AG10803 (cell line): ENCODE measurements at regions not wholly inside any gene's neighbourhood (a gene's known extent, or its start where the extent isn't known, plus 50 kb on each side); places are given as distances from the start of the nearest gene placed in this dataset.
A peak's percentile ranks its signal among the peaks of the same experiment; 100 is the strongest.
"Not testable (repeated sequence)": the region's sequence is repeated elsewhere in the genome, so short reads cannot be mapped to it uniquely, and the experiment has no call there.

ENCODE experiments used
- DNase-seq: peaks from one replicate; pipeline ENCODE4 v3.0.0; 2010; ENCODE audit warnings: low read depth
- H3K4me3 ChIP-seq: 2 replicates; pipeline ENCODE4 v1.5.1; 2011; ENCODE audit warnings: mild to moderate bottlenecking, low read length, control low read depth
- TF ChIP-seq, protein P1 (sequence below): conservative IDR thresholded peaks from 2 replicates; pipeline ENCODE4 v1.5.1; 2011; ENCODE audit warnings: mild to moderate bottlenecking, low read length, control low read depth, inconsistent platforms

DNA sequence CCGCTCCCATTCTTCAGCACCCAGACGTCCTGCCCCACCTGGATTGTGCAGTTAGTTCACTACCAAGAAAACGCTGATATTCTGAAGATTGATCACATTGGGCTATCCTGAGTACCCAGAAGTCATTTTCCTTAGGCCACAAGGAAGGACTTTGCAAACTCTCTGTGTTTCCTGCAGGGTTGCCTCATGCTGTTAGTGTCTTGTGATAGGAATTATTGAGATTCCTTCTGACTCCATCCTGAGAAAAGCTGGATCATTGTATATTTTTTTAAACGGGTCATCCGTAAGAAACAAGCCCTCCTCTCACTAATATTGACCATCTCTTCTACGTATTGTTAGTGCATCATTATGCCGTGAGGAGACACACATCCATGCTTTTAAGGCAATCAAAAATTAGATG is 96.0 kb upstream of the DAPK1 start:
- H3K4me3 ChIP-seq = no peak overlapping the region
- TF ChIP-seq, protein P1, sequence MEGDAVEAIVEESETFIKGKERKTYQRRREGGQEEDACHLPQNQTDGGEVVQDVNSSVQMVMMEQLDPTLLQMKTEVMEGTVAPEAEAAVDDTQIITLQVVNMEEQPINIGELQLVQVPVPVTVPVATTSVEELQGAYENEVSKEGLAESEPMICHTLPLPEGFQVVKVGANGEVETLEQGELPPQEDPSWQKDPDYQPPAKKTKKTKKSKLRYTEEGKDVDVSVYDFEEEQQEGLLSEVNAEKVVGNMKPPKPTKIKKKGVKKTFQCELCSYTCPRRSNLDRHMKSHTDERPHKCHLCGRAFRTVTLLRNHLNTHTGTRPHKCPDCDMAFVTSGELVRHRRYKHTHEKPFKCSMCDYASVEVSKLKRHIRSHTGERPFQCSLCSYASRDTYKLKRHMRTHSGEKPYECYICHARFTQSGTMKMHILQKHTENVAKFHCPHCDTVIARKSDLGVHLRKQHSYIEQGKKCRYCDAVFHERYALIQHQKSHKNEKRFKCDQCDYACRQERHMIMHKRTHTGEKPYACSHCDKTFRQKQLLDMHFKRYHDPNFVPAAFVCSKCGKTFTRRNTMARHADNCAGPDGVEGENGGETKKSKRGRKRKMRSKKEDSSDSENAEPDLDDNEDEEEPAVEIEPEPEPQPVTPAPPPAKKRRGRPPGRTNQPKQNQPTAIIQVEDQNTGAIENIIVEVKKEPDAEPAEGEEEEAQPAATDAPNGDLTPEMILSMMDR = no peak
- no peak for DNase-seq

DNA sequence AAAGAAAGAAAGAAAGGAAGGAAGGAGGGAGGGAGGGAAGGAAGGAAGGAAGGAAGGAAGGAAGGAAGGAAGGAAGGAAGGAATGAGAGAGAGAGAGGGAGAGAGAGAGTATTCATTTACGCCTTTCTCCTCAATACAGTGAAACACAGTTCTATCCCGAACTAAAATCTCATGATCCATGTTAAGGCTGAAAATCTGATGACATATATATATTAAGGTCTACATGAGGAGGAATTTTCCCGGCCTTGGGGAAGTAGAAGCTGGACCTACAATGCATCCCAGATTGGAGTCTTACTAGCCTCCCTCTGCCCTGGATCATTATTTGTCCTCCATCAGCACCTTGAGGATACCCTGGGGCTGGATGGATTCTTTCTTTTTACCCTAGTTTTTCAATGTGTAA is 95.1 kb upstream of the DAPK1 start:
- H3K4me3 ChIP-seq = no peak overlapping the region
- no peak for DNase-seq
- TF ChIP-seq, protein P1 = no peak

DNA sequence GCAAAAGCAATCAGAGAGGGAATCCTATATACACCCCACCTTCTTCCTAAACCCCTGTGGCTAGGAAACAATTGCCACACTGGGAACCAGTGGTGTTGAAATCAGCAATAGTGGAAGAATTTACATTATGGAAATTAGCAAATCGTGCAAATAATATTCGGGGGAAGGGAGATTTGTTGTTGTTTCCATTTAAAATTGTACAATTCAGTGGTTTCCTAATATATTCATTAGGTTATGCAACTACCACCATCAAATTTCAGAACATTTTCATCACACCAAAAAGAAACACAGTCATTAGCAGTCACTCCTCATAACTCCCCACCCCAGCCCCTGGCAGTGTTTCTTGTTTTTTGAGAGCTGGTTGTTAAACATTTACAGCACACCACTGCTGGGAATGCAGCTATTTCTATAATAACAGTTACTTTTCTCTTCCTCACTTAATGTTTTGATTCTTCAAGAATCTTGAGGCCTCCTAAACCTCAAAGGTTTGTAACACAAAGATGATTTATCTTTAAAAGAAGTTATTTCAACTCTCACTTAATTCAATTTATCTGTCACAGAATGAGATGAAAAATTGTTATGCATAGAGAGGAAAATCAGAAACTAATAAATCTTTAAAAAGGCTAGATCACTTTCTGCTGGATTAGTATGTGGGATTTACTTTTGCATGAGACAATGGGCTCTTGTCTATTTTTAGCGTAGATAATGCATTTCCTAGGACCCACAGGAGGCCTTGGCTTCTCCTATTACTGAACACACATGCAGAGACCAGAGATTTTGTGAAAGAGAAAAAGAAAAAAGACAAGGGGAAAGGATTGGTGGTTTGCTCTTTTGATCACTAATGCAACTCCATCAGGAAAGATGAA is 91.8 kb upstream of the DAPK1 start:
- no peak overlapping the region for H3K4me3 ChIP-seq
- peak; percentile 53 for DNase-seq
- TF ChIP-seq, protein P1 = no peak

DNA sequence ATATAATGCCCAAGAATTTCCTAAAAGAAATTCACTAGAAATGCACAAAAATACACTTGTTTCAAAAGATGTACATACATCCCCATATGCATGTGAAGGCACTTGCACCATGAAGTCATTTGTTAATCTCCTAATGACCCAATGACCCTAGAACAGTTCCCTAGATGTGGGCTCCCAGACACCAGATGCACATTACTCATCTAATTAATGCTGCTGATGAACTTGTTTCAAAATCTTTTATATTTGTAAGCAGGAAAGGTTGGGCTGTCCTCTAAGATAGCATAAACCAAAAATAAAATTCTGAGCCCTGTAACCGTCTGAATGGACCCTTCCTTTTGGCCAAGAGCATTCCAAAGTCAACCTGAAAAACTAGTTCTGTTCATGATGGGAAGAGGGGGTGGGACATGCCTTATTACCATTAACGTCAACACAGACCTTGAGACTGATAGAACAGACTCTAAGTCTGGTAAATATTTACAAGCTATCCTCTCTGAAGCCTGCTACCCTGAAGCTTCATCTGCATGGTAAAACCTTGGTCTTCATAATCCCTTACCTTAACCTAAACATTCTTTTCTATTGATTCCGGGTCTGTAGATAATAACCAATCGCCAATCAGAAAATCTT is 91.0 kb upstream of the DAPK1 start:
- TF ChIP-seq, protein P1 = no peak
- no peak for DNase-seq
- no peak overlapping the region for H3K4me3 ChIP-seq

DNA sequence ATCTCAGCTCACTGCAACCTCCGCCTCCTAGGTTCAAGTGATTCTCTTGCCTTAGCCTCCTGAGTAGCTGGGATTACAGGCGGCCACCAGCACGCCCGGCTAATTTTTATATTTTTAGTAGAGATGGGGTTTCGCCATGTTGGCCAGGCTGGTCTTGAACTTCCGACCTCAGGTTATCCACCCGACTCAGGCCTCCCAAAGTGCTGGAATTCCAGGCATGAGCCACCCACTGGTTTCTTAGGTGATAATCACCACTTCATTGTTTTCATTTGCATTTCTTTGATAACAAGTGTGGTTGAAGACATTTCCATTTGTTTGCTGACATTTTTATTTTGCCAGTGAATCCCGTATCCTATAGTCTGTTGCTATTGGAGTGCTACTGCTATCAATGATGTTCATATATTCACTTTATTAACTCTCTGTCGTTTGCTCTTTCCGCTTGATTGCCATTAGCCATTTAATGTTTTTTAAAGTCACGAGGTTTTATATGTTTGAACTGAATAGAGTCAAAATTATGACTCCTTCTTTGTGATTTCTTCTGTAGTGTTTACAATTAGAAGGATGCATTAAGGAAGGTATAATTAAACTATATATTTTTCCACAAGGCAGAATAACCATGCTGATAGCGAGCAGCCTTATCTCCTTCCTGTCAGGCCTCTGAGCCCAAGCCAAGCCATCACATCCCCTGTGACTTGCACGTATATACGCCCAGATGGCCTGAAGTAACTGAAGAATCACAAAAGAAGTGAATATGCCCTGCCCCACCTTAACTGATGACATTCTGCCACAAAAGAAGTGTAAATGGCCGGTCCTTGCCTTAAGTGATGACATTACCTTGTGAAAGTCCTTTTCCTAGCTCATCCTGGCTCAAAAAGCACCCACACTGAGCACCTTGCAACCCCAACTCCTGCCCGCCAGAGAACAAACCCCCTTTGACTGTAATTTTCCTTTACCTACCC is 87.3 kb upstream of the DAPK1 start:
- not testable (repeated sequence) for DNase-seq, H3K4me3 ChIP-seq

DNA sequence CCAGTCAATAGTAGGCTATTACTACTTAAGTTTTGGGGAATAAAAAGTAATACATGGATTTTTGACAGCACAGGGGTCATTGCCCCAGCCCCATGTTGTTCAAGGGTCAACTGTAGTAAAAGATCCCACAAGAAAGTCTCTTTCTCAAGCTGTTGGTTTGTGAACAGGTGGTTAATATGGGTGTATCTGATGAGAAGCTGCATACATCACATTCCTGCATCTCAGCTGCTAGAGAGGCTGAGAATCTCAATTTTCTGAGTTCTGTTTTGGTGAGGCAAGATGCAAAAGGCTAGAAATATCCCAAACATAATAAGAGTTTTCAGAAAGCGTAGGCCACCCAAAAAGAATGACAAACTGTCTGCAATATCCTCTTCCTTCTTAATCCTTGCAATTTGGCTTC is 76.8 kb upstream of the DAPK1 start:
- no peak for DNase-seq
- no peak overlapping the region for H3K4me3 ChIP-seq
- TF ChIP-seq, protein P1 = no peak

DNA sequence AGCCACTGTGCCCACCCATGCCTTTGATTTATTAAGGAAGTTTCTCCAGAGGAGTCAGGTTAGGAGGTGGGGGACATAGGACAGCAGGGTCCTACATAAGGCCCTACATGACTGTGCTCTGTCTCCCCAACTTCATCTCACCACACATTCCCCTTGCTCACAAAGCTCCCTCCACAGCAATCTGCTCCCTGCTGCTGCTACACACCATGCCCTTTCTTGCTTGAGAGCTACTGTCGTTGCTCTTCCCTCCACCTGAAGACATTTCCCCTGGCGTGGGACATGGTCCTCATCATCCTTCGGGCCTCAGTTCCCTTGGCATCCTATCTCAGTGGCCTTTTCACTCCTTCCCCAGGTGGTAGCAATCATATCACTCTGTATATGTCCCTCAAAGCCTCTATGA is 75.9 kb upstream of the DAPK1 start:
- TF ChIP-seq, protein P1 = no peak
- no peak overlapping the region for H3K4me3 ChIP-seq
- DNase-seq = no peak
